ENCODE measurements at regions not wholly inside any gene's neighbourhood (a gene's known extent, or its start where the extent isn't known, plus 50 kb on each side); places are given as distances from the start of the nearest gene placed in this dataset.

DNA sequence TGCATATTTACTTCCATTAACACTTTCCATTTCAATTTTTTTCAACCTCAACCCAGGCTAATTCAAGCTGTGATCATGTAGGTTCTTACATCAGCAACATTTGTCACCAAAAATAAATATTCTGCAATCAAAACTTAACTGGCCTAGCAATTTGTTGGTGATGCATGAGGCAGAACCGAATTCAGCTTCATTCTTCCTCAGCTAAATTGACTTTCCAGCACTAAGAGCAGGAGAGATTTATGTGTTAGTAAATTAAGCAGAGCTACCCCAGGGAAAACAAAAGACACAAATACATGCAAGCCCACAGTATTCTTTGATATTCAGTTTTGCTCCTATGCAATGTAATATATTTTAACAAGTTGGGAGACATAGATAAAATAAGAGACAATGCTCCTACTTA is 208.7 kb upstream of the NDST3 start:
- TF ChIP-seq GLIS3 (CRISPR knock-in tag; IDR thresholded peaks at IDR 0.05) (no peak), ZNF70 (CRISPR knock-in tag; IDR thresholded peaks at IDR 0.05) (no peak), TCF4 (CRISPR knock-in tag; IDR thresholded peaks at IDR 0.05; ENCODE audit: borderline replicate concordance) (no peak), TOX (CRISPR knock-in tag; IDR thresholded peaks at IDR 0.05; ENCODE audit: borderline replicate concordance) (no peak), BACH2 (CRISPR knock-in tag; IDR thresholded peaks at IDR 0.05; ENCODE audit: borderline replicate concordance) (no peak), ZFP3 (CRISPR knock-in tag; IDR thresholded peaks at IDR 0.05) (no peak)
